ENCODE measurements at regions not wholly inside any gene's neighbourhood (a gene's known extent, or its start where the extent isn't known, plus 50 kb on each side); places are given as distances from the start of the nearest gene placed in this dataset.

- Histone ChIP-seq H3K36me3 (ENCODE audit: low read length) (no peaks in the 10 kb centered on the region), H3K4me3 (ENCODE audit: insufficient read depth, low read length, poor library complexity, severe bottlenecking) (no peak overlapping the region), H4K20me1 (ENCODE audit: low read depth, low read length) (no peaks in the 10 kb centered on the region), H3F3A (ENCODE audit: insufficient read depth) (no peaks in the 10 kb centered on the region), H2AFZ (ENCODE audit: low read depth, low read length, severe bottlenecking) (no peak overlapping the region), H3K9me3 (ENCODE audit: insufficient read depth, low read length) (no peaks in the 10 kb centered on the region), H3K27me3 (ENCODE audit: low read length) (no peaks in the 10 kb centered on the region), H3K9ac (ENCODE audit: low read length) (no peak overlapping the region), H3K4me2 (ENCODE audit: low read depth, low read length, poor library complexity, severe bottlenecking) (no peak overlapping the region), H3K9me2 (replicated peaks; ENCODE audit: insufficient read depth, low read length) (no peaks in the 10 kb centered on the region), H3K79me2 (ENCODE audit: insufficient read depth, low read length) (no peaks in the 10 kb centered on the region), H3K27ac (ENCODE audit: low read depth, low read length) (no peak overlapping the region)
- TF ChIP-seq EZH2phosphoT487 (conservative IDR thresholded peaks at IDR 0.05; ENCODE audit: low read length) (no peak), CTCF (IDR thresholded peaks at IDR 0.05; ENCODE audit: insufficient read depth, low read length, poor library complexity, severe bottlenecking) (no peak)
Measured at GRCh38 chr4:120355881-120356280, 289.2 kb upstream of the MAD2L1 start.

- H3K27me3 ChIP-seq (ENCODE audit: low read length): no peaks in the 10 kb centered on the region
- TF ChIP-seq EZH2phosphoT487 (conservative IDR thresholded peaks at IDR 0.05; ENCODE audit: low read length) (no peak), CTCF (IDR thresholded peaks at IDR 0.05; ENCODE audit: insufficient read depth, low read length, poor library complexity, severe bottlenecking) (no peak)
- no peaks in the 10 kb centered on the region for H4K20me1 ChIP-seq (ENCODE audit: low read depth, low read length)
Measured at GRCh38 chr4:120354381-120354780, 287.7 kb upstream of the MAD2L1 start.

GRCh38 chr4:120353235-120353634 lies 286.6 kb upstream of the MAD2L1 start:
- H4K20me1 ChIP-seq (ENCODE audit: low read depth, low read length): no peaks in the 10 kb centered on the region
- no peaks in the 10 kb centered on the region for H3K27me3 ChIP-seq (ENCODE audit: low read length)
- no peaks in the 10 kb centered on the region for H3K79me2 ChIP-seq (ENCODE audit: insufficient read depth, low read length)
- no peaks in the 10 kb centered on the region for H3K36me3 ChIP-seq (ENCODE audit: low read length)
- H3K4me3 ChIP-seq (ENCODE audit: insufficient read depth, low read length, poor library complexity, severe bottlenecking): no peak overlapping the region
- no peaks in the 10 kb centered on the region for H3F3A ChIP-seq (ENCODE audit: insufficient read depth)
- H3K9ac ChIP-seq (ENCODE audit: low read length): no peak overlapping the region
- H3K9me3 ChIP-seq (ENCODE audit: insufficient read depth, low read length): no peaks in the 10 kb centered on the region
- H3K9me2 ChIP-seq (replicated peaks; ENCODE audit: insufficient read depth, low read length): no peaks in the 10 kb centered on the region
- H3K4me2 ChIP-seq (ENCODE audit: low read depth, low read length, poor library complexity, severe bottlenecking): no peak overlapping the region
- H3K27ac ChIP-seq (ENCODE audit: low read depth, low read length): no peak overlapping the region
- TF ChIP-seq CTCF (IDR thresholded peaks at IDR 0.05; ENCODE audit: insufficient read depth, low read length, poor library complexity, severe bottlenecking) (no peak), EZH2phosphoT487 (conservative IDR thresholded peaks at IDR 0.05; ENCODE audit: low read length) (no peak)
- no peak overlapping the region for H2AFZ ChIP-seq (ENCODE audit: low read depth, low read length, severe bottlenecking)

More at GRCh38 chr4:120354381-120354780, 287.7 kb upstream of the MAD2L1 start:
- no peaks in the 10 kb centered on the region for H3K79me2 ChIP-seq (ENCODE audit: insufficient read depth, low read length)
- no peak overlapping the region for H3K4me2 ChIP-seq (ENCODE audit: low read depth, low read length, poor library complexity, severe bottlenecking)
- H3K9me3 ChIP-seq (ENCODE audit: insufficient read depth, low read length): no peaks in the 10 kb centered on the region
- no peak overlapping the region for H2AFZ ChIP-seq (ENCODE audit: low read depth, low read length, severe bottlenecking)
- no peaks in the 10 kb centered on the region for H3F3A ChIP-seq (ENCODE audit: insufficient read depth)
- H3K9ac ChIP-seq (ENCODE audit: low read length): no peak overlapping the region
- H3K9me2 ChIP-seq (replicated peaks; ENCODE audit: insufficient read depth, low read length): no peaks in the 10 kb centered on the region
- no peak overlapping the region for H3K27ac ChIP-seq (ENCODE audit: low read depth, low read length)
- no peaks in the 10 kb centered on the region for H3K36me3 ChIP-seq (ENCODE audit: low read length)
- no peak overlapping the region for H3K4me3 ChIP-seq (ENCODE audit: insufficient read depth, low read length, poor library complexity, severe bottlenecking)
